ENCODE measurements at regions not wholly inside any gene's neighbourhood (a gene's known extent, or its start where the extent isn't known, plus 50 kb on each side); places are given as distances from the start of the nearest gene placed in this dataset.
"Not testable (repeated sequence)": the region's sequence is repeated elsewhere in the genome, so short reads cannot be mapped to it uniquely, and the experiment has no call there.

DNA sequence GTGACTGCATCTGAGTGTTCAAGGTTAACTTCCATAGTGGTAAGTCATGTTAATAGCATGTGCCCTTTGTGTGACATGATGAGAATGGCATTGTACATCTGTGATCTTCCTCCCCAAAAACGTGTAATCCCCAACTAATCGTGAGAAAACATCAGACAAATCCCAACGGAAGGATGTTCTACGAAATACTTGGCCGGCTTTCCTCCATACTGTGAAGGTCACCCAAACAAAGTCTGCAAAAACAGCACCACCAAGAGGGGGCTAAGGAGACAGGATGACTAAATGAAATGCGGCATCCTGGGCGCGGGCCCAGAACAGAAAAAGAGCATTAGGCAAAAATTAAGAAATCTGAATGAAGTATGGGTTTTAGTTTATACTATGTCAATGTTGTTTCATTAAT lies 81.8 kb downstream of the MED10 start:
- DNase-seq (ENCODE audit: low read depth in 1 of 2, low spot score in 1 of 2), result no peak
- H3K4me1 ChIP-seq (ENCODE audit: low read depth), result no peaks in the 10 kb centered on the region
- H3K27me3 ChIP-seq, result no peaks in the 10 kb centered on the region
- no peaks in the 10 kb centered on the region for H3K36me3 ChIP-seq
- H3K9me3 ChIP-seq (ENCODE audit: low read depth), result no peaks in the 10 kb centered on the region
- TF ChIP-seq, protein P1, sequence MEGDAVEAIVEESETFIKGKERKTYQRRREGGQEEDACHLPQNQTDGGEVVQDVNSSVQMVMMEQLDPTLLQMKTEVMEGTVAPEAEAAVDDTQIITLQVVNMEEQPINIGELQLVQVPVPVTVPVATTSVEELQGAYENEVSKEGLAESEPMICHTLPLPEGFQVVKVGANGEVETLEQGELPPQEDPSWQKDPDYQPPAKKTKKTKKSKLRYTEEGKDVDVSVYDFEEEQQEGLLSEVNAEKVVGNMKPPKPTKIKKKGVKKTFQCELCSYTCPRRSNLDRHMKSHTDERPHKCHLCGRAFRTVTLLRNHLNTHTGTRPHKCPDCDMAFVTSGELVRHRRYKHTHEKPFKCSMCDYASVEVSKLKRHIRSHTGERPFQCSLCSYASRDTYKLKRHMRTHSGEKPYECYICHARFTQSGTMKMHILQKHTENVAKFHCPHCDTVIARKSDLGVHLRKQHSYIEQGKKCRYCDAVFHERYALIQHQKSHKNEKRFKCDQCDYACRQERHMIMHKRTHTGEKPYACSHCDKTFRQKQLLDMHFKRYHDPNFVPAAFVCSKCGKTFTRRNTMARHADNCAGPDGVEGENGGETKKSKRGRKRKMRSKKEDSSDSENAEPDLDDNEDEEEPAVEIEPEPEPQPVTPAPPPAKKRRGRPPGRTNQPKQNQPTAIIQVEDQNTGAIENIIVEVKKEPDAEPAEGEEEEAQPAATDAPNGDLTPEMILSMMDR (IDR thresholded peaks at IDR 0.05; ENCODE audit: low read depth, low read length), result no peak
- no peak overlapping the region for H3K4me3 ChIP-seq
- no peak overlapping the region for H3K27ac ChIP-seq

DNA sequence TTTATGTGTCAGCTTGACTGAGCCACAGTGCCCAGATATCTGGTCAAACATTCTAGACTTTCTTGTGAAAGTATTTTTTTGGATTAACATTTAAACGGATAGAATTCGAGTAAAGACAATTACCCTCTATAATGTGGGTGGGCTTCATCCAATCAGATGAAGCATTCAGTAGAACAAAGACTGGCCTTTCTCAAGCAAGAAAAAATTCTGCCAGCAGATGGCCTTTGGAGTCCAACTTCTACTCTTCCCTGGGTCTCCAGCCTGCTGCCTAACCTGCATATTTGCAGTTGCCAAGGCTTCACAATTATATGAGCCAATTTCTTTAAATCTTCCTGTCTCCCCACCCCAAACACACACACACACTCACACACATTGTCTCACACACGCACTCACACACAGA lies 86.4 kb downstream of the MED10 start:
- DNase-seq (ENCODE audit: low read depth in 1 of 2, low spot score in 1 of 2), result peak in 1 of 2 donors; percentile 49
- H3K4me1 ChIP-seq (ENCODE audit: low read depth), result peaks cover 5% of the 10 kb centered on the region
- H3K4me3 ChIP-seq, result no peak overlapping the region
- H3K9me3 ChIP-seq (ENCODE audit: low read depth), result no peaks in the 10 kb centered on the region
- no peaks in the 10 kb centered on the region for H3K27me3 ChIP-seq
- no peaks in the 10 kb centered on the region for H3K36me3 ChIP-seq
- no peak overlapping the region for H3K27ac ChIP-seq
- TF ChIP-seq, protein P1 (IDR thresholded peaks at IDR 0.05; ENCODE audit: low read depth, low read length), result no peak

DNA sequence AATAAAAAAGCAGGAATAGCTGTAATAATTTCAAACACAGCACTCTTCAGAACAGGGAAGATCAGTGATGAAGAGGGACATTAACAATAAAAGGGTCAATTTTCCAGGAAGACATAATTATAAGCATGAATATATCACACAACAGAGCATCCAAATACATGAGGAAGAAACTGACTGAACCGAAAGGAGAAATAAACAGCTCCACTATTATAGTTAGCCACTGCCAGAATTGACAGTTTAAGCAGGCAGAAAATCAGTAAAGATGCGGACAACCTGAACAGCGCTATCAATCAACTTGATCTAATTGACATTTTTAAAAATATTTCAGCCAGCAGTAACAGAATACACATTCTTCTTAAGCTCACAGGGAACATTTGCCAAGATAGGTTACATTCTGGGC lies 89.1 kb downstream of the MED10 start:
- Histone ChIP-seq H3K27ac (no peak overlapping the region), H3K27me3 (no peaks in the 10 kb centered on the region), H3K36me3 (no peaks in the 10 kb centered on the region), H3K4me1 (ENCODE audit: low read depth) (peaks cover 5% of the 10 kb centered on the region), H3K4me3 (no peak overlapping the region), H3K9me3 (ENCODE audit: low read depth) (no peaks in the 10 kb centered on the region)
- TF ChIP-seq, protein P1 (IDR thresholded peaks at IDR 0.05; ENCODE audit: low read depth, low read length), result no peak
- DNase-seq (ENCODE audit: low read depth in 1 of 2, low spot score in 1 of 2), result no peak

DNA sequence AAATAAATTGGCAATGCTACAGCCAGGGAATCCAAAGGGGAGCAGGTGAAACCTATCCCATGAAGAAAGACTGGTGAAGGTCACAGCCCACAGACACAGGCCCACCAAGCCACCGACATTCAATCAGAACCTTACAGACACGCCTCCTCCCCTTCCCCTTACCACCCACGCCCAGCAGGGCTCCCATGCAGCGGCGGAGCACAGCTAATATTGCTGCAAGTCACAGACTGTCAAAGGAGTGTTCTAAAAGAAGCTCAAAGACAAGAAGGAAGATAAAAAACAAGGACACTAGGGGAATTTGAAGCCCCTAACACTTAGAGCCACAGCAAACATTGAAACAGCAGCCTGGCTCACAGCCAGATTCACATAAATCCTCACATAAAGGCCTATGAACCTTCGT lies 91.2 kb downstream of the MED10 start:
- TF ChIP-seq, protein P1 (IDR thresholded peaks at IDR 0.05; ENCODE audit: low read depth, low read length), result no peak
- Histone ChIP-seq H3K27me3 (no peaks in the 10 kb centered on the region), H3K4me3 (no peak overlapping the region), H3K27ac (no peak overlapping the region), H3K9me3 (ENCODE audit: low read depth) (no peaks in the 10 kb centered on the region), H3K36me3 (no peaks in the 10 kb centered on the region), H3K4me1 (ENCODE audit: low read depth) (peaks cover 5% of the 10 kb centered on the region)
- DNase-seq (ENCODE audit: low read depth in 1 of 2, low spot score in 1 of 2), result peak in 1 of 2 donors; percentile 5

DNA sequence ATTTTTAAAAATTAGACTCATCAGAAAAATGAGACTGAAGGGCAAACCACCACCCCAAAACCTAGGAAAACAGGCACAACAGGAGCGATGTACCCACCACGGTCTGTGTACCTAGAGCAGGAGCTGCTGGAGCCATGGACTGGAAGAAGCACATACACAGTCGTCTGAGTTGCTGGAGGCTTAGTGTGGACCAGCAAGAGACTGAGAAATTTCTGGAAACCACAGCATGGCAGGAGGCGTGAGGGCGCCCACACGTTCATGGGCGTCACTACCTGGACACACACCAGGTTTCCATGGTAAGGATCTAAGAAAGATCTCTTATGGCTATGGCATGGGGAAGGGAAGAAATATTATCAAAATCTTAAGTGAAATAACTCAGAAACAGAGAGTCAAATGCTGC lies 91.9 kb downstream of the MED10 start:
- H3K27me3 ChIP-seq, result no peaks in the 10 kb centered on the region
- H3K4me1 ChIP-seq (ENCODE audit: low read depth), result peaks cover 5% of the 10 kb centered on the region
- H3K36me3 ChIP-seq, result no peaks in the 10 kb centered on the region
- H3K9me3 ChIP-seq (ENCODE audit: low read depth), result no peaks in the 10 kb centered on the region
- H3K27ac ChIP-seq, result no peak overlapping the region
- no peak overlapping the region for H3K4me3 ChIP-seq
- TF ChIP-seq, protein P1 (IDR thresholded peaks at IDR 0.05; ENCODE audit: low read depth, low read length), result no peak
- no peak for DNase-seq (ENCODE audit: low read depth in 1 of 2, low spot score in 1 of 2)

DNA sequence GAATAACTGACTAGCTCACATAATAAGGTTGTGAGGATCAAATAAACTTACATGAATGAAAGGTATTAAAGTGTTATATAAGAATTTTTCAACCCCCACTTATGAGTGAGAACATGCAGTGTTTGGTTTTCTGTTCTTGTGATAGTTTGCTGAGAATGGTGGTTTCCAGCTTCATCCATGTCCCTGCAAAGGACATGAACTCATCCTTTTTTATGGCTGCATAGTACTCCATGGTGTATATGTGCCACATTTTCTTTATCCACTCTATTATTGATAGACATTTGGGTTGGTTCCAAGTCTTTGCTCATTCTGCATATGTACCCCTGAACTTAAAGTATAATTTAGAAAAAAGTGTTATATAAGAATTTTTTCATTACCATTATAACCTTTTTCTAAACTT lies 93.9 kb downstream of the MED10 start:
- not testable (repeated sequence) for H3K27me3 ChIP-seq; H3K4me1 ChIP-seq (ENCODE audit: low read depth); H3K27ac ChIP-seq; H3K9me3 ChIP-seq (ENCODE audit: low read depth); H3K36me3 ChIP-seq; DNase-seq (ENCODE audit: low read depth in 1 of 2, low spot score in 1 of 2); H3K4me3 ChIP-seq

Measured in cardiac muscle cell (in vitro differentiated cells and primary cell).